HepG2 (cell line): ENCODE measurements at regions not wholly inside any gene's neighbourhood (a gene's known extent, or its start where the extent isn't known, plus 50 kb on each side); places are given as distances from the start of the nearest gene placed in this dataset.
"Not testable (repeated sequence)": the region's sequence is repeated elsewhere in the genome, so short reads cannot be mapped to it uniquely, and the experiment has no call there.

Experiments
- ATAC-seq: fragments of 200-7000 bp; cut with Tn5 transposase; 3 replicates; pipeline ENCODE4 v1.9.1; 2020; ENCODE audit warnings: mild to moderate bottlenecking, moderate library complexity
- BruUV-seq: library from RNA; stranded (reverse); fragments of 400-500 nt; replicated peaks from 2 replicates; lab custom pipeline; 2021; lab: Mats Ljungman, UMichigan
- CTCF ChIA-PET: fragments of 300-600 bp; formaldehyde crosslinking; extraction: SDS; loops from one replicate; lab custom pipeline; 2021; ENCODE audit warnings: low total read pairs, inconsistent platforms, low intra/inter-chr PET ratio; lab: Yijun Ruan, JAX
- POLR2A ChIA-PET: fragments of 350-600 bp; sonication (Branson Sonifier 250); formaldehyde crosslinking; loops from one replicate; lab custom pipeline; 2020; ENCODE audit warnings: antibody characterized with exemption, inconsistent platforms; lab: Yijun Ruan, JAX
- DNase-seq: peaks from one replicate; pipeline ENCODE4 v3.0.0-alpha.2; 2015; ENCODE audit warnings: low spot score
- FAIRE-seq: peaks from 3 replicates; lab custom pipeline; 2011; peaks lifted over from hg19 to GRCh38; lab: Jason Lieb, UNC
- H2AFZ ChIP-seq: one replicate; pipeline ENCODE4 v1.6.1; 2011; ENCODE audit warnings: low read length, inconsistent platforms
- H3K27ac ChIP-seq: fragments of 300-600 bp; 3 replicates; pipeline ENCODE4 v1.8.0; 2011; ENCODE audit warnings: mixed run types, mild to moderate bottlenecking, mixed read lengths, low read length, inconsistent platforms; ENCODE audit not compliant: insufficient read depth; ENCODE audit errors: extremely low read length
- H3K27me3 ChIP-seq, 2 experiments: fragments of 200-600 bp in 1 of 2; 2 replicates in 1 of 2; 3 replicates in 1 of 2; pipeline versions ENCODE4 v1.6.0 to v1.8.0; 2011; ENCODE audit warnings: low read length in 2 of 2, mild to moderate bottlenecking in 2 of 2, moderate library complexity in 2 of 2, inconsistent platforms in 1 of 2; ENCODE audit not compliant: insufficient read depth in 2 of 2, control insufficient read depth in 1 of 2
- H3K36me3 ChIP-seq, 2 experiments: fragments of 200-600 bp in 1 of 2; replicated peaks in 1 of 2; 2 replicates in 1 of 2; 3 replicates in 1 of 2; pipeline versions ENCODE4 v1.5.1 to v1.8.0; 2011; ENCODE audit warnings: low read length in 2 of 2, inconsistent platforms in 1 of 2; ENCODE audit not compliant: insufficient read depth in 2 of 2, control insufficient read depth in 1 of 2
- H3K4me1 ChIP-seq: 2 replicates; pipeline ENCODE4 v1.5.1; 2012; ENCODE audit warnings: low read length, inconsistent platforms; ENCODE audit not compliant: insufficient read depth
- H3K4me2 ChIP-seq: 2 replicates; pipeline ENCODE4 v1.6.0; 2011; ENCODE audit warnings: low read depth, low read length, inconsistent platforms
- H3K4me3 ChIP-seq, 3 experiments: fragments of 200-600 bp in 1 of 3; sonication (generic), shearing (Covaris generic) in 1 of 3; replicated peaks in 1 of 3; 2 replicates each; pipeline ENCODE4 v1.5.1; 2011 to 2016; ENCODE audit warnings: low read length in 3 of 3, inconsistent platforms in 2 of 3, low read depth in 2 of 3, mild to moderate bottlenecking in 2 of 3, control low read depth in 1 of 3, mixed read lengths in 1 of 3; ENCODE audit not compliant: insufficient read depth in 1 of 3
- H3K79me2 ChIP-seq: one replicate; pipeline ENCODE4 v1.6.1; 2011; ENCODE audit warnings: low read length, inconsistent platforms; ENCODE audit not compliant: insufficient read depth
- H3K9ac ChIP-seq: 2 replicates; pipeline ENCODE4 v1.6.0; 2011; ENCODE audit warnings: mild to moderate bottlenecking, low read depth, low read length, inconsistent platforms; ENCODE audit not compliant: insufficient read depth
- H3K9me3 ChIP-seq: 2 replicates; pipeline ENCODE4 v1.5.1; 2012; ENCODE audit warnings: mild to moderate bottlenecking, low read length
- H4K20me1 ChIP-seq: 2 replicates; pipeline ENCODE4 v1.6.0; 2011; ENCODE audit warnings: inconsistent platforms, mild to moderate bottlenecking, low read length, moderate library complexity; ENCODE audit not compliant: insufficient read depth
- JARID2 ChIP-seq: sonication (generic); formaldehyde crosslinking; IDR thresholded peaks from 2 replicates; pipeline ENCODE4 v1.8.1; 2023; ENCODE audit warnings: missing genetic modification reagents, inconsistent platforms; ENCODE audit not compliant: insufficient replicate concordance
- SRSF9 ChIP-seq: fragments of 200-400 bp; formaldehyde crosslinking; IDR thresholded peaks from 2 replicates; pipeline ENCODE4 v1.6.1; 2018; ENCODE audit warnings: borderline replicate concordance, mild to moderate bottlenecking, low read depth, low read length; ENCODE audit not compliant: insufficient read depth, poor library complexity, severe bottlenecking
- WGBS: methylation state at CpG from one replicate; pipeline ENCODE4 v1.1.6; 2017; ENCODE audit warnings: low lambda C conversion rate; 5-methylcytosine and 5-hydroxymethylcytosine counted together
- in situ Hi-C: cut with HindIII; loops from 2 replicates; pipeline ENCODE4 v1.10.0; 2017; ENCODE audit warnings: low pct_unique_long_range_greater_than_20kb; ENCODE audit not compliant: extremely low pct_ligation_motif_present
- intact Hi-C: fragments of 100-400 bp; cut with micrococcal nuclease; formaldehyde crosslinking; loops from one replicate; pipeline ENCODE4 v1.10.0; 2022; ENCODE audit not compliant: unreplicated experiment
- TF ChIP-seq, protein P1 (sequence below), 2 experiments: sonication (generic) in 1 of 2; formaldehyde crosslinking in 1 of 2; IDR thresholded peaks; 2 replicates each; pipeline versions ENCODE4 v1.6.1 to v1.9.0; 2014 to 2022; ENCODE audit warnings: antibody characterized with exemption in 1 of 2, borderline replicate concordance in 1 of 2, inconsistent platforms in 1 of 2, low read depth in 1 of 2, missing genetic modification reagents in 1 of 2

DNA sequence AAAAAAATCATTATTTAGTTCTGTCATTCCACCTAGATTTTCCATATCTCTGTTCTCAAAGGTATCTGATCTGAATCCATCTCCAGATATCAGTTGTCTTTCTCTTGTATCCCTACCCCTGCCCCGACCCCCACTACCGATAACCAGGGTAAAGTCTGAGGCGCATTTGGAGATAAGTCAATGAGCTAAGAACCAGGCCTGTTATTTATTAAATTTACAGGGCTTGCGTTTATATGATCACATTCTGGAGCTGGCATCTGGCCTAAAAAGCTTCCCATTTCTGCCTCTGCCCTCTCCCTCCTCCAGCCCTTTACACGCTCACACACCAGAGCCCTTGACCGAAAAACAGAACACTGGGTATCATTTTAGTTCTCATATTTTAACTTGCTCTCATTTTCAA is 144.7 kb downstream of the ALDH8A1 start (continued):
- TF ChIP-seq, protein P1, sequence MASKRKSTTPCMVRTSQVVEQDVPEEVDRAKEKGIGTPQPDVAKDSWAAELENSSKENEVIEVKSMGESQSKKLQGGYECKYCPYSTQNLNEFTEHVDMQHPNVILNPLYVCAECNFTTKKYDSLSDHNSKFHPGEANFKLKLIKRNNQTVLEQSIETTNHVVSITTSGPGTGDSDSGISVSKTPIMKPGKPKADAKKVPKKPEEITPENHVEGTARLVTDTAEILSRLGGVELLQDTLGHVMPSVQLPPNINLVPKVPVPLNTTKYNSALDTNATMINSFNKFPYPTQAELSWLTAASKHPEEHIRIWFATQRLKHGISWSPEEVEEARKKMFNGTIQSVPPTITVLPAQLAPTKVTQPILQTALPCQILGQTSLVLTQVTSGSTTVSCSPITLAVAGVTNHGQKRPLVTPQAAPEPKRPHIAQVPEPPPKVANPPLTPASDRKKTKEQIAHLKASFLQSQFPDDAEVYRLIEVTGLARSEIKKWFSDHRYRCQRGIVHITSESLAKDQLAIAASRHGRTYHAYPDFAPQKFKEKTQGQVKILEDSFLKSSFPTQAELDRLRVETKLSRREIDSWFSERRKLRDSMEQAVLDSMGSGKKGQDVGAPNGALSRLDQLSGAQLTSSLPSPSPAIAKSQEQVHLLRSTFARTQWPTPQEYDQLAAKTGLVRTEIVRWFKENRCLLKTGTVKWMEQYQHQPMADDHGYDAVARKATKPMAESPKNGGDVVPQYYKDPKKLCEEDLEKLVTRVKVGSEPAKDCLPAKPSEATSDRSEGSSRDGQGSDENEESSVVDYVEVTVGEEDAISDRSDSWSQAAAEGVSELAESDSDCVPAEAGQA (IDR thresholded peaks at IDR 0.05; ENCODE audit: low read depth), result no peak
- TF ChIP-seq, protein P1 (CRISPR knock-in tag; IDR thresholded peaks at IDR 0.05; ENCODE audit: borderline replicate concordance), result no peak
- TF ChIP-seq SRSF9 (no peak), JARID2 (CRISPR knock-in tag) (no peak)
- TF ChIP-seq, all 625 proteins: peak for 0

DNA sequence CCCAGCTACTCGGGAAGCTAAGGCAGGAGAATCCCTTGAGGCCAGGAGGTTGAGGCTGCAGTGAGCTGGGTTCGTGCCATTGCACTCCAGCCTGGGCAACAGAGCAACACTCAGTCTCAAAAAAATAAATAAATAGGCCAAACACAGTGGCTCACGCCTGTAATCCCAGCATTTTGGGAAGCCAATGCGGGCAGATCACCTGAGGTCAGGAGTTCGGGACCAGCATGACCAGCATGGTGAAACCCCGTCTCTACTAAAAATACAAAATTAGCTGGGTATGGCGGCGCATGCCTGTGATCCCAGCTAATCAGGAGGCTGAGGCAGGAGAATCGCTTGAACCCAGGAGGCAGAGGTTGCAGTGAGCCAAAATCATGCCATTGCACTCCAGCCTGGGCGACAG is 145.6 kb downstream of the ALDH8A1 start:
- intact Hi-C loops, in situ Hi-C loops: not testable (repeated sequence)
- 60% methylated on average over 10 of the region's 10 CpGs for WGBS

More for the DNA sequence above, 145.6 kb downstream of the ALDH8A1 start:
- H3K27ac ChIP-seq, CTCF ChIA-PET, H3K4me1 ChIP-seq, POLR2A ChIA-PET, H3K79me2 ChIP-seq, H3K4me3 ChIP-seq, H4K20me1 ChIP-seq, H3K36me3 ChIP-seq, H3K9me3 ChIP-seq, DNase-seq, H3K9ac ChIP-seq, H2AFZ ChIP-seq, H3K27me3 ChIP-seq, BruUV-seq, H3K4me2 ChIP-seq, FAIRE-seq, ATAC-seq: not testable (repeated sequence)
